NCI-H146 treated with DMSO at 0.1 percent for 48 hours (cell line): ENCODE measurements at regions not wholly inside any gene's neighbourhood (a gene's known extent, or its start where the extent isn't known, plus 50 kb on each side); places are given as distances from the start of the nearest gene placed in this dataset.

Experiments
- DNase-seq: peaks from one replicate; lab custom pipeline; 2025; ENCODE audit not compliant: unreplicated experiment; lab: John Stamatoyannopoulos, UW

DNA sequence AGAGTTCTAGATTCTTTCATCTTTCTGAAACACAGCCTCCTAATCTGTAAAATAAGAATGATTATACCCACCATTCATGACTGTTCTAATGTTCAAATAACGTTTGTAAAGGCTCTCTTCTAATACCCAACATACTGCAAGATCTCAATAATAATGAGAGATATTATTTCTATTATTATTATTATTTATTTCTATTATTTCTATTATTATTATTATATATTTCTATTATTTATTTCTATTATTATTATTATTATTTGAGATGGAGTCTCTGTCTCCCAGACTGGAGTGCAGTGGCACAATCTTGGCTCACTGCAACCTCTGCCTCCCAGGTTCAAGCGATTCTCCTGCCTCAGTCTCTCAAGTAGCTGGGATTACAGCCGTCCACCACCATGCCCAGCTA lies 395.5 kb downstream of the EFNB2 start:
- no peak for DNase-seq

DNA sequence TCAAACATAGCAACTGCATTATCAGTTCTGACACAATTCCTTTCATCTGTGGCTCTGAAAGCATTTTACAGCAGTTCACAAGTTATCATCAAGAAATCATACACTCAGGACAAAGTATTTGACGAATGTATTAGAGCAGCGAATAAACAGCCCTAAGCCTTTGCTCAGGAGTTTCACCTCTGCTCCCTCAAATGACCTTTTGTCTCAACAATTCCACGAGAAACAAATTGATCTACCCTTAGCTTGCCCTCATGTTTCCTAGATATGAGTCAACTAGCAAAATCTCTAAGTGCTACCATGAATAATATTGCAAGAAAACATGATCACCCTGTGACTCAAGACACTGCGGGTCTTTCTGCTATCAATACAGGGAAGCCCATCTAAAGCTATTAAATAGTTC lies 396.1 kb downstream of the EFNB2 start:
- DNase-seq = no peak

DNA sequence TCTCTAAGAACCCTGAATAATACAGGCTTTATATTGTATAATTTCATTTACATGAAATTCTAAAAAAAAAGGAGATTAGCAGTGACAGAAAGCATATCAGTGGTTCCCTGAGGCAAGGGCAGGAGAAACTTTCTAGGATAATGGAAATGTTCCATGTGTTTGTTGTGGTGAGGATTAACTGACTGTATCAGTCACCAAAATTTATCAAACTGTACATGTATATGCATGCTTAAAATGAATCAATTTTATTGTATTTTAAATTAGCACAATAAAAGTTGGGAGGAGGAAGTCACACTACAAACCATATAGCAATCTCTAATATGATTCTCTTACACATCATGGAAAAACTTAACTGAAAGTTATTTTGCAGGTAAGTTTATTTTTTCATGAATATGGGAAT lies 396.8 kb downstream of the EFNB2 start:
- DNase-seq = no peak

DNA sequence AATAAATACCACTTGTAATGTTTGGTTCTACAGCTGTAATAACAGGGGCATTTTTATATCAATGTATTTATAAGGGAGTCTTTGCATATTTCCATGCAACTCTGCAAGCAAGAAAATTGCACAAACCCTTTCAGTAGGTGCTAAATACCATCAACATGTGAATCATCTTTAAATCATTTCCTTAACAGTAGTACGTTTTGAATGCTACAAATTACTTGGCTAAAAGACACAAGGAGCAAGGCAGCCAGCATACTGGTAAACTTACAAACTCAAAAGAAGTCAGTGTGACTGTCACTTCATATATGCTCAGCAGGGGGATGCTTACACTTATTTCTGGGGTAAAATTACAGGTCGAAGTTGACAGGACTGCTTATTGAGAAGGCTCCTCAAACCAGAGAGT lies 402.4 kb downstream of the EFNB2 start:
- no peak for DNase-seq

DNA sequence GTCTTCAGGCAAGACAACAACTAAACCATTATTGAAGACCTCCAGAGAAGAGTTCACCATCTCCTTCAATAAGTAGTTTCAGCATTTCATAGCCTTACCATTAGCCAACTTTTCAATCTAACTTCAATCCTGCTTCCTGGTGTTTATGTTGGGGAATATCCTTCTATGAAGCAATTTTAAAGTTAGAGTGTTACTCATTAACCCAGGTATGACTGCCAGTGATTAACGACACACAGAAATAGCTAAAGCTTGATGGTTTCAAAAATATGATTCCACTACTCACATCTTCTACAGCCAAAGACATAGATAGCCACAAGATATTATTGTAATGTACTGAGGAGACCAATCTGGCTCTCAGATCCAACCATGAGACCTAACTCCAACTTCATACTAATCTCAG lies 403.2 kb downstream of the EFNB2 start:
- no peak for DNase-seq

DNA sequence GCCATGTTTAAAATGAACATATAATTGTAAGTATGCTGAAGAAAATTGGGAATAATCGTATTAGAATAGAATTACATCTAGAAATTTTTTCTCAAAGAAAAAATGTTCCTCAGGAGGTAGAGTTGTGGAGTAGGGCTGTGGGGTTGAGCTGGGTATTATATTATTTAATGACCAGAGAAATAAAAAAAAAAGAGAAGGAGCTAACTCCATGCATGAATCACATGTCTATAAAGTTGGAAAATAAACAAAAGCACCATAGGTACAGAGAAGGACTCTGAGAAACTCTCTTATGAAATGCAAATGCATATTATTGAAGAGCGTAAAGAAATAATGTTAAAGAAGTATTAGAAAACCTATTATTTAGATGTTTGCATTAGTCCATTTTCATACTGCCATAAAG lies 405.5 kb downstream of the EFNB2 start:
- no peak for DNase-seq

DNA sequence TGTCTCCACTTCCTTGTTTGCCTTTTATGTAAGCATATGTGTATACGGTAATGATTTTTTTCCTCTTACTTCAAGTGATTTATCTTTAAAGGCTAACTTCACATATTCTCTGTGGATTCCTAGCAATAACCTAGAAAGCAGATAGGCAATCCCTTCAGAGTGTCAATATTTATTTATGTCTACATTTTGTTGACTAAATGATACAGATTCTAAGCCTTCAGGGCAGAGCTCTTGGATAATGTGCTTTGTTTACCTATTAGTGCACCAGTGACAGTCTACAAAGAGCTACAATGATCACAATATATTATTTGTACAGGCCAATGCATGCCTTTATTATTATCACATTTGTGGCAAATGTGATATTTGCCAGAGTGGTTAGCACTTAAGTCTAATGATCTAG lies 406.2 kb downstream of the EFNB2 start:
- DNase-seq = no peak

DNA sequence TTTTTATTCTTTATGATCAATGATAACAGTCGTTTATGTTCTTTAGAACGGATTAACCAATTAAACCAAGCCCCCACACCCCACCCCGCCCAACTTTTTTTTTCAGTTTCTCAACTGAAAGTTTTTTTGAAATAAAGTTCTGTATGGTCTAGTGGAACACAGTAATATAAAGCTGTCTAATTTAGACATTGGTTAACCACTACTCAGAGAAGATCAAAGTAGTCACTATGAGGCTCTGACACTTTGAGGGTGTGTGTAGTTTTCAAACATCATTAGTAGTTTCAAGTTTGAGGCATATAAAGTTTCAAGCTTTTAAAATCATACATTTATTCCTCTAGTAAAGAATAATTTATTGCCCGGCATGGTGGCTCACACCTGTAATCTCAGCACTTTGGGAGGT lies 413.2 kb downstream of the EFNB2 start:
- DNase-seq = no peak

DNA sequence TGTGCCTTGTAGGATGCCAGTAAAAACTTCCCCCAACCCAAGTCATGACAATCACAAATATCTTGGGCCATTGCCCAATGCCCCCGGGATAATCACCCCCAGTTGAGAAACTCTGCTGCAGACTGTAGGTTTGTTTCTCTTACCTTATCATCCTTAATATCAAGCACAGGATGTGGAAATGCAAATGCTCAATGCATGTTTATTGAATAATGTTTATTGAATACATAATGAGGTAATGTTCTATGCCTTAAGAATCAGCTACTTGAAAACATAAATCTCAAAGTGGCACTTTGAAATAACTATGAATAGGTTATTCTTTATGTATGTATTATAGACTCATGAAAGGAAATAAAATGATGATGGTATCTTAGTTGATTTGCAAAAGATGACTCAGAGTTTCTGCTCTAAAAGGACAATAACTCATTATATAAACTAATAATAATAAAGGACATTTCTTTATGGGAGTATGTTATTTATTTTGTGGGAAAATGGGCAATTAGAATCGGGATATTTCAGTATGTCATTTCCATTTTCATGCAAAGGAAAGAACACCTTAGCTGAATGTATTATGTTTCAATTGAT lies 414.2 kb downstream of the EFNB2 start:
- DNase-seq = no peak

DNA sequence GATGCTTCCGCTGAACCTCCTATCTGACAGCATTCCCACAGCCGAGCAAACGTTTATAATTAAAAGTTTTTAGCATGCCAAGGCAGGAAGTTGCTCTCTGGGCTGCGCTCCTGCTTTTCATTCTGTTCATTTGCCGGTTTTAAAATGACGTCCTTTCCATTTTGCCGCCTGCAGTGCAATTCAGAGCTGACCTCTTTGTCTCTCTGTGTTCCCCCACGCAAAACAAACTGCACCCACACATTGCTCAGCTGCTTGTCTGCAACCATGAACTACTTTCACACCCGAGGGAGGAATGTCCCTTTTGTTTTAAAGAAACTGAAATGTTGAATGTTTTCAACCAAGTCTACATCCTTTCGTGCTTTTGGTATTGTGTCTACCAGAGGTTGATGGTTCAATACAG lies 416.5 kb downstream of the EFNB2 start:
- no peak for DNase-seq

DNA sequence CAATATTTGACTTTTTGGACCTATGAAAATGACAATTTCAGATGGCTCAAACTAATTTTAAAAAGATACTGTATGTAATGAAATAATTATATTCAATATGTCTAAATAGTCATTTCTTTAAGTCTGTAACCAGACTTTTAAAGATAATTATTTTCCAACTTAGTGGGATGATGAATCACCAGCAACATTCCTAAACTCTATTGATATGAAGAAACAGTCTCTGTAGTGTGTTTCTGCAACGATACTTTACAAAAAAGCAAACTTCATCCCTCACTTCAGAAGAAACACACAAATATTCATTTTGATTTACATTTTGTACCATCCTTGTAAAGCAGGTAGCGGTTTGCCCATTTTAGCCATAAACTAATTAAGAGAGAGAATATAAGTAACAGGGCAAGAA lies 417.4 kb downstream of the EFNB2 start:
- DNase-seq = no peak

DNA sequence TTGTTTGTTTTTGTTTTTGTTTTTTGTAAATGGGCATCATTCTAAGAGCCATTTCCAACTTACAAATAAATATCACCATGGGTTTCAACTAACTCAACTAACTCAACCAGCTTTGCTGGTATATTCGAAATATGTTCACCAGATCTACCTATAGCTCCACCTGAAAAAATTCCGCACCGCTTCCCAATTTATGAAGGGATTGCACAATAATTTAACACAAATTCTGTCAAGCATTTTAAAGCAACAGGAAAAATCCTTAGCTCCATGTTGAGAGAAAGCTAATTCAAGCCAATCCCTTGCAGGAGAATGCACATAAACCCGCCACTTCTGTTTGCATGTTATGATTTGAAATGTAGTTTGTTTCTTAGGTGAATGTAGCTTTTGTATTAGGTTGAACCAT lies 417.8 kb downstream of the EFNB2 start:
- no peak for DNase-seq

DNA sequence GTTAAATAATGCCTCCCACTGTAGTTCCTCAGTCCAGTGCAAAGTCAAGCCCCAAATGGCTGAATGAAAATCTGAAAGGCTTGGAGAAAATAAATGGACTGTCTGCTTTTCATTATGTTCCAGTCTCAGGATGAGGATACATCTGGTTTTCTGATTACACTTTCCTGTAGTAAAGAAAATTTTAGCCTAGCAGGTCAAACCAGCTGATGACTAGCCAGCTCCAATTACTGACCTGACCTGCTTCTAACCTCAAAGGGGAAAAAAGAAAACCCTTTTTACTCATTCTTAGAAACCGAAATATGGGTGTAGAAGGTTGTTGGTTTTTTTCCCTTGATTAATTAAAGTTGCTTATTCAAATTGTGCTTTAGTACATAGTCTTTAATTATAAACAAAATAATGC lies 418.4 kb downstream of the EFNB2 start:
- DNase-seq = no peak

DNA sequence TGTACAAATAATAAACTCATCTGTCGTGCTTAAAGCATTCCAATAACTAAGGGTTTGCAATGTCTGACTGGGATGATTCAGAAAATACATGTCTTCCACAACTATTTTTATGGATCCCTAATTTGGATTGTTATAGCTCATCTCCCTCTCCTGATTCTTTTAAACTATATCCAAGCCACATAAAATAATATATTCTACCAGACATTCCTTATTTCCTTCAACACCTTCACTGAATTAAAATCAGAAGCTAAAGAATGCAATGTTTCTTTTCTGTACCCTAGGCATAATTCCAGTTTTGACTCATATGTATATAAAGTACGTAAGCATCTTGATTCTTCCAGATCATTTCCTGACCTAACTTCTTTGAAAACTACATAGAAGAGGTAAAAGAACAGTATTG lies 420.4 kb downstream of the EFNB2 start:
- DNase-seq = no peak

DNA sequence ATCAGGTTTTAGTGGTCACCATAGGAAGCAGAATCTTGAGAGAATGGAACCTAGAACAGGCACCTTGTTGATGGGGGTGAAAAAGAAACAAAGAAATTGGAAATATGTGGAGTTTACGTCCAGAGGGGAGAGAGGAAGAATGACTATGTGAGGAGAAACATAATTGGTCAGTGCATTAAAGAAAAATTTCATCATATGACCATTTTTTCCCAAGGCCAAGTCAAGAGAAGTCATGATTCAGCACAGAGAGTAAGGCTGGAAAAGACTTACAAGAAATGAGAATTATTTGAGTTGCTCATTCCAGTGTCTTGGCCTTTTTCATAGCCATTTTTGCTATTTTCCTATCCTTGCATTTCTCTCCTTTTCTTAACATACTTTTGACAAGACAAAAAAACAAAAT lies 421.7 kb downstream of the EFNB2 start:
- DNase-seq = no peak

DNA sequence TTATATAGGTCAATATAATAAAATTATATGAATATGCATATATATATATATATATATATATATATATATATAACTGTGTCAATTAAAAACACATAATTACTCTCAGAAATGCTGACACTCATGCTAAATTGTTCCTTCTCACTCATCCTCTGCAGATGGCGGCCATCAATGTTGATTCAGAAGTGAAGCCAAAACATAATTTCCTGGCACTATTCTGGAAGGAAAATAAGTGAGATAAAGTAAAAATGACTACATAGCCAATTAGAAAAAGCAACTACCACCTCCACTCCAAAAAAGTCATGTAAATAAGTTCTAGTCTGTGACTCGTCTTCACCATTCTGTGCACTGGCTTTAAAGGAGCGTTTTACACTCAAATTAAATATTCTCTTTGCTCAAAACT lies 423.3 kb downstream of the EFNB2 start:
- no peak for DNase-seq

DNA sequence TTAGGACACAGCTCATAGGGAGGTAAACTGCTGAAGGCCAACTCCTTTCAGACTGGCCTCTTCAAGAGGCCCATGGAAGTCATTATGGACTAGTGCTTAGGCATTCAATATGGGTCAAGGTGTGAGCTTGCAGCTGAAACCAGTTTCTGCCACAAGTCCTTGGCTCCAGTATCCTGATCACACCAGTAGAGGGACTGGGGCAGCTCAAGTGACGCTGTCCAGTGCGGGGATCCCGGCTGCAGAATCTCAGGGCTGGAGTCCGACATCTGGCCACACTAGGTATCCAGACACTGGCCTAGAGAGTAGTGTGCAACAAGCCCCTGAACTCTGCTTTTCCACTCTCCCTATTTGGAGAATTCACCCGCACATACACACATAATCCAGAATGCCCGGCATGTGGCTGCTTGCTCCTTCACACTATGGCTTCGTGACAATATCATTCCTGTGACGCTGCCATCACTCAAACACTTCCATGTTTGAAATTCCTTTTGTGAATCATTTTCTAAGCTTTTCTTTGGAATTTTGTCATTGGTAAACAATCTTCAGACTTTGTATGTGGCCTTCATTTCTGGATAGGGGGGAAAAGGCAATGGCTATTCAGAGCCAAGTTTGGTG lies 425.1 kb downstream of the EFNB2 start:
- no peak for DNase-seq

DNA sequence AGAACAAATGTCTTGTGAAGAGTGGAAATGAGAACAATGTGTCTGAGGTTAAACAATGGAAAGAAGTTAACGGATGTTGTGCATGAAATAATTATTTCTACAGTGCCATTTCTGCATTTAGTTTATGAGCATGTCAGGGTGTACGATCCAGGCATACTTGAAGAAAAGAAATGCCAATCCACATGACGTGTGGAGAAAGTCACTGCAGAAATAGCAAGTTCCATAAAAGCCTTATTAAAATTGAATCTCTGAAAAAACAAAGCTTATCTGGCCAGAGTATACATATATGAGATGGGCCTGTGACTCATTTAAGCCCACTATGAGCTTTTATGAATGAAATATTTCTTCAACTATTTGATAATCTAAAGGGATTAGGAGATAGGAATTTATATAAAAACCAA lies 426.1 kb downstream of the EFNB2 start:
- no peak for DNase-seq

DNA sequence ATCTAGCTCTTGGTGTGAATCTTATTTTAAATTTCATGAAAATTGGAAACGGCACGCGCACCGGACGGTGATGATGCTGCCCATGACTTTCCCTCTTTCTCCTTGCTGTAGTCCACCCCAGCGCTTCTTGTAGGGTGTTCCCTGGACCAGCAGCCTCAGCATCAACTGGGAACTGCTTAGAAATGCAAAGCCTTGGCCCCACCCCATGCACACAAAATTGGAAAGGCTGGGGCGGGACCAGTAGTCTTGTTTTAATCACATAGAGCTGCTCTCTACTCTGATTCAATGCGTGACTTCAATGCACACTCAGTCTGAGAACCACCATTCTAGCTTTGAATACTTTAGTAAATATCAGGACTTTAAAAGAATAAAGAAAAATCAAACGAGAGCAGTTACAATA lies 427.1 kb downstream of the EFNB2 start:
- DNase-seq = no peak

DNA sequence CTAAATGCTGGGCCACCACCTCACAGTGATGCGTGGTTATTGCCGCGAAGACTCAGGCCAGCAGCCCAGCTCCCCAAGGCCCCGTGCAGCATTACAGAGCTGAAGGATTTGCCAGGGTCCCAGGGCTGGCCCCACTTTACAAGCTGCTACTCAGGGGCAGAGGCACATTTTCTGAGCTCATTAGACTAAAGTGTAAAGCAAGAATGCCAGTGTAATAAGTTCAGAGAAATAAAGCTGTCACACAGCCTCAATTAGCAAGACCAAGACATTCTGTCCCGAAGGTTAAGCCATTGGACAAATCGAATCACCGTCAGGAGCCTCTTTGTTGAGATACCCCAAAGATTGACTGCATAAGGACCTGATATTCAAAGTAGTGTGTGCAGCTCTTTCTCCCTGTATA lies 428.4 kb downstream of the EFNB2 start:
- no peak for DNase-seq

DNA sequence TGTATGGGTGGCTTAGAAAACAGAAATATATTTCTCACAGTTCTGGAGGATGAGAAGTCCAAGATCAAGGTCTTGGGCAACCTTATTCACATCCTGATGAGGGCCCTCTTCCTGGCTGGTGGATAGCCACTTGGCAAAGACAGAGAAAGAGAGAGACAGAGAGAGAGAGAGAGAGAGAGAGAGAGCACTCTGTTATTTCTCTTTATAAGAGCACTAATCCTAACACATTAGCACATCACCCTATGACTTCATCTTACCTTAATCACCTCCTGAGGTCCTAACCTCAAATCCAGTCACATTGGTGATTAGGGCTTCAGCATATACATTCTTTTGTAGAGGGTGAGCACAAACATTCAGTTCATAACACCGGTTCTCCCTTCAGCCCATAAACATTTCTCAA lies 430.3 kb downstream of the EFNB2 start:
- no peak for DNase-seq

DNA sequence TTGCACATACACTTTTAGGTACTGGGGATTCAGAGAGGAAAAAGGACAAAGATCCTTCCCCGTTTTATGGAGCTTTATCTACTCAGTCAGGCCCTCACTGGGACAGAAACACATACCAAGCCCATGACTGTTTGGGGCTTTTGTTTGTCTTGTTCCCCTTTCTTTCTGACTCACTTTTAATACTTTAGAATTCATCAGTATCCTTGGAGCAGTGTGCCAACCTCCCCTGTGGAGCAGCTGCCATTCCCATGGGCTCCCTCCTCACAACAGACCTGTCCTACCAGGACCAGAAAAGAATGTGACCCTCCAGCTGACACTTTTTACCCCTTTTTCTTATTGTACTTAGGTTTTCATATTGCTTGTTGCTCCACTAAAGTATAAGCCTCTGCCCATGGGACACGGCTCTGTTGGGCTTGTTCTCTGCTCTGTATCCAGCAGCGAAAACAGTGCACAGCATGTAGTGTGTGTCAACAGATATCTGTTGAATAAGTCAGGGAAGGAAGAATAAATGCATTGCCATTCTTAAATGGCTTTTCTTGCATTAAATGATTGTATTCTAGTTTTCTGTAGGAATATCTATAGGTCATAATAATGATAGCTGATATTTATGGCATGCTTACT lies 431.1 kb downstream of the EFNB2 start:
- DNase-seq = no peak

DNA sequence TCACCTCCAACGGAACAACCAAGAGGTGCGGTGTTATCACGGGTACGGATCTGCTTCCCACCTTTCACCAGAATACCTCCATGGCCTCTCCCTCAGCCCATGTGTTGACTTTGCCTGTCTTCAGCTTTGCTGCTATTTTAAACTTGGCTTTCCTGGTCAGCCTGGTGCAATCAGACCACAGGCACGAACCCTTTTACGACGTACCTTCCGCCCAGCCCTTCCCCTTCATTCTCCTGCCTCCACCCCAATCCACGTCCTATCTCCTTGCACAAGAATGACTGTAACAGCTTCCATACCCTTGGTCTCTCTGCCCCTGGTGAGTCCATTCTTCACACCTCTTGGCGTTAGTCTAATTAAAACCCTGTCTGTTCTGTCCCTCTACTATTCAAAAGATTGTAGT lies 431.7 kb downstream of the EFNB2 start:
- DNase-seq = no peak
